ENCODE measurements at regions not wholly inside any gene's neighbourhood (a gene's known extent, or its start where the extent isn't known, plus 50 kb on each side); places are given as distances from the start of the nearest gene placed in this dataset.

DNA sequence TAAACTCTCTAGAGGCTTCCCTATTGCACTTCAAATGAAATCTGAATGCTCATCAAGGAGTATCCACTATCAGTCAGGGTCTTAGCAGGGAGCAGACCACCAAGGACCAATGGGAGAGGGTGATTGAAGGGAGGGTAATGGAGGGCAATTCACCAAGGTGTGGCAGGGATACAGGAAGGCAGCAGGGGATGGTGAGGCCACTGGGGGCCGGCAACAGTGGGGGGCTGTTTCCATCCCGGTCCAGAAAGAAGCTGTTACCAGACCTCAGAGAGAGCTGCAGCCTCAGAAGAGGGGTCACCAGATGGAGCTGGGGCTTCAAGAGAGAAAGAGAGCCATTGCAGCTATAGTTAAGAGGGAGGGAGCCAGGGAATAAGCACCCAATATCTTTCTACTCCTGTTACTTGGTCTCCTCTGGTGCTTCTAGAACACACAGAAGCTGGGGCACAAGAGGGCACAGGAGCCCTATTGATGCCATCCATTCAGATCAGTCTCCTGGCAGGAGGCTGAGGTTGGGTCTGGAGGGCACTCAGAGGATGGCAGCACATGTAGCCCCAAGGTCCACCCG is 417.6 kb downstream of the PTPRU start:
- ChIA-PET CTCF (no interaction called here), POLR2A (no interaction called here)
- ATAC-seq (no peak), DNase-seq (ENCODE audit: low read depth in 1 of 2, low spot score in 1 of 2) (no peak), FAIRE-seq (no peak)
- no peaks in the 10 kb centered on the region for H3K4me1 ChIP-seq
- 0% methylated on average over 3 of the region's 3 CpGs for WGBS (ENCODE audit: missing lambda C conversion rate)
- H3K4me2 ChIP-seq: no peak overlapping the region
- H3K27ac ChIP-seq: no peak overlapping the region
- TF ChIP-seq HEYL (CRISPR knock-in tag; IDR thresholded peaks at IDR 0.05) (no peak), TP53 (CRISPR knock-in tag; IDR thresholded peaks at IDR 0.05) (no peak), GATA3 (IDR thresholded peaks at IDR 0.05; ENCODE audit: borderline replicate concordance) (no peak), MAZ (IDR thresholded peaks at IDR 0.05; ENCODE audit: borderline replicate concordance, low read depth, low read length) (no peak), EHMT2 (IDR thresholded peaks at IDR 0.05; ENCODE audit: low read depth) (no peak), ZFP36 (IDR thresholded peaks at IDR 0.05; ENCODE audit: borderline replicate concordance, partially characterized antibody) (no peak), POLR2AphosphoS2 (conservative IDR thresholded peaks at IDR 0.05; ENCODE audit: low read length) (no peak), KDM5A (IDR thresholded peaks at IDR 0.05) (no peak), KDM1A (IDR thresholded peaks at IDR 0.05; ENCODE audit: low read depth) (no peak)
- TF ChIP-seq, protein P1, sequence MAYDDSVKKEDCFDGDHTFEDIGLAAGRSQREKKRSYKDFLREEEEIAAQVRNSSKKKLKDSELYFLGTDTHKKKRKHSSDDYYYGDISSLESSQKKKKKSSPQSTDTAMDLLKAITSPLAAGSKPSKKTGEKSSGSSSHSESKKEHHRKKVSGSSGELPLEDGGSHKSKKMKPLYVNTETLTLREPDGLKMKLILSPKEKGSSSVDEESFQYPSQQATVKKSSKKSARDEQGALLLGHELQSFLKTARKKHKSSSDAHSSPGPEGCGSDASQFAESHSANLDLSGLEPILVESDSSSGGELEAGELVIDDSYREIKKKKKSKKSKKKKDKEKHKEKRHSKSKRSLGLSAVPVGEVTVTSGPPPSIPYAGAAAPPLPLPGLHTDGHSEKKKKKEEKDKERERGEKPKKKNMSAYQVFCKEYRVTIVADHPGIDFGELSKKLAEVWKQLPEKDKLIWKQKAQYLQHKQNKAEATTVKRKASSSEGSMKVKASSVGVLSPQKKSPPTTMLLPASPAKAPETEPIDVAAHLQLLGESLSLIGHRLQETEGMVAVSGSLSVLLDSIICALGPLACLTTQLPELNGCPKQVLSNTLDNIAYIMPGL (CRISPR knock-in tag; IDR thresholded peaks at IDR 0.05; ENCODE audit: borderline replicate concordance): no peak
- TF ChIP-seq, protein P2, sequence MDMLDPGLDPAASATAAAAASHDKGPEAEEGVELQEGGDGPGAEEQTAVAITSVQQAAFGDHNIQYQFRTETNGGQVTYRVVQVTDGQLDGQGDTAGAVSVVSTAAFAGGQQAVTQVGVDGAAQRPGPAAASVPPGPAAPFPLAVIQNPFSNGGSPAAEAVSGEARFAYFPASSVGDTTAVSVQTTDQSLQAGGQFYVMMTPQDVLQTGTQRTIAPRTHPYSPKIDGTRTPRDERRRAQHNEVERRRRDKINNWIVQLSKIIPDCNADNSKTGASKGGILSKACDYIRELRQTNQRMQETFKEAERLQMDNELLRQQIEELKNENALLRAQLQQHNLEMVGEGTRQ (IDR thresholded peaks at IDR 0.05): no peak
- no peak overlapping the region for H3K4me3 ChIP-seq
- no peaks in the 10 kb centered on the region for H3K9me3 ChIP-seq

DNA sequence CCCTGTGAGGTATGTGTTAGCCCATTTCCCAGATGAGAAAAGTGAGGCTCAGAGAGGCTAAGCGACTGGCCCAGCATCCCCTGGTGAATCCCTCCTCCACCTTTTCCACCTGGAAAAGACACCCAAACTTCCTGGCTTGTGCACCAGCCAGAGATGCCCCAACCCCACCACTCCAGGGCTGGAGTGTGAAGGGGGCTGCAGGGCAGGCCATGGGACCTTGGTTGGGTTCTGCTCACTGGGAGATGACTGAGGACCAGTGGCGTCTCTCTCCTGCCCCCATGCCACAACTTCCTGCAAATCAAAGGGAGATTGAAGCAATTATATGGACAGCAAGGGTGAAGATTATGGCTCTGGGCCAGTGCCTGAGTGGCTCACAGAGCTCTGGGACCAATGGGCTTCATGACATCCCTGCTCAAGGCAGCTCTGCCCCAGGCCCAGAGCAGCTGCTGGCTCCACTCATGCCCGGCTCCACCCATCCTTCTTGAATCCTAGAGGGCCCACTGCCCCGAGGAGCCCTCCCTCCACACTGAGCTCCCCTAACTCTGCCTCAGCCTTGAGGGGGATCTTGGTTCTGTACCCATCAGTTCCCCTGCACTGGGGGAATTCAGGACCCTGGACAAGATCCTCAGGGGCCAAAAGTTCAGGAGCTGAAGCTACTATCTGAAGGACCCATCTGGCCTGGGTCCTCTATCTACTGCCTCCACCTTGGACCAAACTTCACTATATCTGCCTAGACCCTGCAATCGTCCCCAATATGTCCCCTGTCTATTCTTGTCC is 416.9 kb downstream of the PTPRU start:
- FAIRE-seq (no peak), DNase-seq (ENCODE audit: low read depth in 1 of 2, low spot score in 1 of 2) (no peak), ATAC-seq (no peak; a peak in 1 of 6 replicates)
- ChIA-PET CTCF (no interaction called here), POLR2A (no interaction called here)
- H3K9me3 ChIP-seq: no peaks in the 10 kb centered on the region
- H3K27ac ChIP-seq: no peak overlapping the region
- TF ChIP-seq EHF (CRISPR knock-in tag; IDR thresholded peaks at IDR 0.05) (no peak), SREBF2 (IDR thresholded peaks at IDR 0.05) (no peak), RNF2 (IDR thresholded peaks at IDR 0.05; ENCODE audit: borderline replicate concordance, low read depth) (no peak), JUN (IDR thresholded peaks at IDR 0.05) (no peak), ZC3H11A (IDR thresholded peaks at IDR 0.05) (no peak), CHD4 (IDR thresholded peaks at IDR 0.05; ENCODE audit: borderline replicate concordance) (no peak)
- TF ChIP-seq, protein P3, sequence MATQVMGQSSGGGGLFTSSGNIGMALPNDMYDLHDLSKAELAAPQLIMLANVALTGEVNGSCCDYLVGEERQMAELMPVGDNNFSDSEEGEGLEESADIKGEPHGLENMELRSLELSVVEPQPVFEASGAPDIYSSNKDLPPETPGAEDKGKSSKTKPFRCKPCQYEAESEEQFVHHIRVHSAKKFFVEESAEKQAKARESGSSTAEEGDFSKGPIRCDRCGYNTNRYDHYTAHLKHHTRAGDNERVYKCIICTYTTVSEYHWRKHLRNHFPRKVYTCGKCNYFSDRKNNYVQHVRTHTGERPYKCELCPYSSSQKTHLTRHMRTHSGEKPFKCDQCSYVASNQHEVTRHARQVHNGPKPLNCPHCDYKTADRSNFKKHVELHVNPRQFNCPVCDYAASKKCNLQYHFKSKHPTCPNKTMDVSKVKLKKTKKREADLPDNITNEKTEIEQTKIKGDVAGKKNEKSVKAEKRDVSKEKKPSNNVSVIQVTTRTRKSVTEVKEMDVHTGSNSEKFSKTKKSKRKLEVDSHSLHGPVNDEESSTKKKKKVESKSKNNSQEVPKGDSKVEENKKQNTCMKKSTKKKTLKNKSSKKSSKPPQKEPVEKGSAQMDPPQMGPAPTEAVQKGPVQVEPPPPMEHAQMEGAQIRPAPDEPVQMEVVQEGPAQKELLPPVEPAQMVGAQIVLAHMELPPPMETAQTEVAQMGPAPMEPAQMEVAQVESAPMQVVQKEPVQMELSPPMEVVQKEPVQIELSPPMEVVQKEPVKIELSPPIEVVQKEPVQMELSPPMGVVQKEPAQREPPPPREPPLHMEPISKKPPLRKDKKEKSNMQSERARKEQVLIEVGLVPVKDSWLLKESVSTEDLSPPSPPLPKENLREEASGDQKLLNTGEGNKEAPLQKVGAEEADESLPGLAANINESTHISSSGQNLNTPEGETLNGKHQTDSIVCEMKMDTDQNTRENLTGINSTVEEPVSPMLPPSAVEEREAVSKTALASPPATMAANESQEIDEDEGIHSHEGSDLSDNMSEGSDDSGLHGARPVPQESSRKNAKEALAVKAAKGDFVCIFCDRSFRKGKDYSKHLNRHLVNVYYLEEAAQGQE (IDR thresholded peaks at IDR 0.05): peak; percentile 67; the same call in 1 of the 2 replicates
- no peak overlapping the region for H3K4me2 ChIP-seq
- H3K4me1 ChIP-seq: no peaks in the 10 kb centered on the region
- no peak overlapping the region for H3K4me3 ChIP-seq
- WGBS (ENCODE audit: missing lambda C conversion rate): 0% methylated on average over 3 of the region's 5 CpGs
